ENCODE measurements at regions not wholly inside any gene's neighbourhood (a gene's known extent, or its start where the extent isn't known, plus 50 kb on each side); places are given as distances from the start of the nearest gene placed in this dataset.

DNA sequence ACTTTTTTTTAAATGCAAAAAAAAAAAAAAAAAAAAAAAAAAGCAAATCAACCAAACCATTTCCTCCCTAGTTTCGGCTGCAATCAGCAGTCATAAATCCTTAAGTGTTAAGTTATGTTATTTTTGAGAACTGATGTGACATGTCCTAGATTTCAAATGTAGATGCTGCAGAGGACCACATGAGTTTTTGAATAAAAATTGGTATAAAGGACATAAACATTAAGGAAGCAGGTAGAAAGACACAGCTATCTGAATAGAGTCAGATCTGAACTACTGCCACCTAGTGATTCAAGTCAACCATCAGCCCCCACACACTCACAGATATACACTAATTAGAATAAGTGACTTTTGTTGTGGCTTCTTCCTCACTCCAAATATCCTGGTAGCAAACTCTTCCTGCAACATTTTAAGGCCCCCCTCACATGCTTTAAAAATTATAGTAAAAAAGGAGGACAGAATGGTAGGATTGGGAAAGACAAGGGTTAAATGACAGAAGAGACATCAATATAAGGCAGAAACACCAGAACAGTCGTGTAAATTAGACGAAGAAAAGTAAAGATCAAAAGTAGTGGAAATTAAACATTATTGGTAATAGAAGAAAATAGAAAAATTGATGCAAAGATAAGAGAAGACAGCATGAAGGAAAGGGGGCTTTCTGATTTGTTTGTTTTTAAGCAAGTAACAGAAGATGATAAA is 394.5 kb upstream of the ATP2B1 start:
- DNase-seq (ENCODE audit: extremely low read depth, low read depth, low spot score), result no peak

DNA sequence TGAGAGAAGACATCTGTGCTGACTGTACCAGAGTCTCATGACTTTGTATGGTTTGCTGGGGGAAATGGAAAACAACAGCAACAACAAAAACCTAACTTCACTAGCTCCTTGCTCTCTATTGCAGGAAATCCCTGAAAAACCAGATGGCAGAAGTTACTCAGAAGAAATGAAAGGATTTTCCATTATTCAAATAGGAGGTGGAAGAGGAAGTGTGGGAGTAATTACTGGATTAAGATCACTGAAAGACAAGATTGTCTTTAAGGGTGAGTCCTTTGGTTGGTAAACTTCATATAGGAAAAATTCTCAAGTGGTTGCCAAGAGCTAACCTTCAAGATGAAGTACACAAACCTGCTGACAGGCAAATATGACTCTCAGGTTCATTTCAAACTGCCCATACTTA is 391.9 kb upstream of the ATP2B1 start:
- DNase-seq (ENCODE audit: extremely low read depth, low read depth, low spot score), result no peak

DNA sequence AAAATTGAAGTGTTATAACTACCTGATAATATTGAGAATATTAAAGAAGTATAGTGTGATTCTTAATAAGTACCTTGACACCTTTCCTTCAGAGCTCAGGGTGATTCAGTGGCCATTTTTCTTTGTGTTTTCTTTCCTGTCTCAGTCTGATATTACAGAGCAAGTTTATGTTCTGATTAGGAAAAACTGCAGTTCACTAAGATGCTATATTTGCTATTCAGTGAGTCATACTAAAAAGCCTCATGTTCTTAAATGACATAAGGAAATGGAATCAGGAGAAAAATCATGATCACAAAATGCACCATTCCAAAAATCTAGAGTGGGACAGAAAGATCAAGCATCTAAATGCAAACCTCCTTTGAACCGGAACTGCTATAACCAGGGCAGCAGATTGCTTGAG is 390.6 kb upstream of the ATP2B1 start:
- no peak for DNase-seq (ENCODE audit: extremely low read depth, low read depth, low spot score)

DNA sequence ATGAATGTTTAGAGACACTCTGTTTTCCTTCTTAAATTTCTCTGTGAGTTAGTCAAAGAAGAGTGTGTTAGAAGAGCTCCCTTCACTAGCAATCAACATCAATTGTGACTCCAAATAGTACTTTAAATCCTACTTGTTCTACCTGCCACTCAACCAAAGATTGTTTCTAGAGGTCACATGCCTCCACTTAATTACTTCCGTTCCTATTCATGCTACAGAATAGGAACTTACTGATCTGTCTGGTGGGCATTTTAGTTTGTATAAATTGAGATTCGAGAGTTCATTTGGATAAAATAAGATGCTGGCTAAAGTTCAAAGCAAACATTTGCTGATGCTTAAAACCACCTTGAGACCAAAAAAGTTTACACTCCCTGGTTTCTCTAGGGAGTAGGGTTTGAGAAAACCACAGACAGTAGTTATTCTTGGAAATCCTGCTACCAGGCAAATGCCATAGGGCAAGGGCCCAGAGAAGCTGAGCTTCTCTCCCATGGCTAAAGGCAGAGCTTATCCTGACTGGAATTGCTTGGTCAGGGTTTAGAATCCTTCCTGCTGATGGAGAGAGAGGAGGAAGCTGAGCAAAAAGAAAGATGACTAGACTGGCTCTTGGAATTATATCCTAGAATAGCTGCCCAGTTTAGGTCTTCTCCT is 389.6 kb upstream of the ATP2B1 start:
- no peak for DNase-seq (ENCODE audit: extremely low read depth, low read depth, low spot score)

DNA sequence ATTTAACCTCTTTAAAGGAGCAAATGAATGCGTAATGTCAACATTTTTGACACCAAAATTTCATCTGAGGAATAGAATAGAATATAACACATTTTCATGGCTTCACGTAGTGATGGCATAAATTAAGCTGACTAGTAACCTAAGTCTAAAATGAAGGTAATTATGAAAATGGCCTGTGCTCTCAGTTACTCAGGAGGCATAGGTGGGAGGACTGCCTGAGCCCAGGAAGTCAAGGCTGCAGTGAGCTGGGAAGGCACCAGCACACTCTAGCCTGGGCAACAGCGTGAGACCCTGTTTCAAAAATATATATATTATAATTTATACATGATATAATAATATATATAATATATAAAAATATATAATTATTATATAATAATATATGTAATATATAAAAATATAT is 383.2 kb upstream of the ATP2B1 start:
- DNase-seq (ENCODE audit: extremely low read depth, low read depth, low spot score), result no peak

DNA sequence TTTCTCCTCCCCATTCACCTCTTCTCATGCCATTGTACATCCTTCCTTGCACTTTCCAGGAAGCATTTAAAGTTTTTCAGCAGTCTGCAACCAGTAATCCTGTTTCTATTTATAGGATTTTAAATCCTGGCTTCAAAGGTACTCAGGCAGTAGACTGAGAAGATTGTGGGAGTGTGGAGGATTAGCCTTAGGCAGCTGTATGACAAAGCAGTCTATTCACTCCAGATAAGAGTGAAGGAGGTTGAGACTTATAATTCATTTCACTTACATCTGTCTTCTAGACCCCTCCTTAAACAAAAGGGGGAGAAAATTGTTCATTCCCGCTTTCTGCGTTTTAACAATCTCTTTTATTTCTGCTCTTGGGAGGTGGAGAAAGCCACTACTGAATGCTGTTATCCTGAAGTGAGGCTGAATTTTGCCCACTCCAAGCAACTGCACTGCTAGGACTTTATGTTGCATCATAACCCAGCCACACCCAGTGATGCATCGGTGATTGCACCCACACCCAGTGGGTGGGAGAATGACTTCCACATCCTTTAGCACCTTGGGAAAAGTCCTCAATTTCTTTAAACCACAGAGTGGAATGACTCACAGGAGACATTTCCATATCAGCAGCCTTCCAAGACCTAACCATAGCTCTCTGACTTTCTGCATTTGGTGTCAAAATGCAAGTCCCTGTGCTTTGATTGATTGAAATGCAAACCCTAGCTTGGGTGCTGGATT is 382.5 kb upstream of the ATP2B1 start:
- no peak for DNase-seq (ENCODE audit: extremely low read depth, low read depth, low spot score)

DNA sequence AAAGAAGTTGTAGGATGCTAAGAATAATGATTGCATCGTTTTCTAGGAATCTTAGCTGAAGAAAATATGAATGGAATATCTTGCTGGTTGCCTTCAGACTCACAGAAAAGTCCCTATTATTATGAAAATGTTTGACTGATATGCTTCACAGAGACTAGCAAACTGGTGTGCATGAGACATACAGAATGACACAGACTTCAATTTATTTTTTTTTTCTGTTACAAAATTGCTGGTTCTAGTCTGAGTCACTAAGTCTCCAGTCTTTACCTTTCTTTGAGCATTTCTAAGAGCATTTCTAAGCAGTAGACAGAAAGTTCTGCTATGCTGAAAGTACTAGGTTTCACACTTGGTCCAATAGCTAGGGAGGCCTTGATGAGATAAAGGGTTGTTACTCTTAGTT is 377.6 kb upstream of the ATP2B1 start:
- DNase-seq (ENCODE audit: extremely low read depth, low read depth, low spot score), result no peak

DNA sequence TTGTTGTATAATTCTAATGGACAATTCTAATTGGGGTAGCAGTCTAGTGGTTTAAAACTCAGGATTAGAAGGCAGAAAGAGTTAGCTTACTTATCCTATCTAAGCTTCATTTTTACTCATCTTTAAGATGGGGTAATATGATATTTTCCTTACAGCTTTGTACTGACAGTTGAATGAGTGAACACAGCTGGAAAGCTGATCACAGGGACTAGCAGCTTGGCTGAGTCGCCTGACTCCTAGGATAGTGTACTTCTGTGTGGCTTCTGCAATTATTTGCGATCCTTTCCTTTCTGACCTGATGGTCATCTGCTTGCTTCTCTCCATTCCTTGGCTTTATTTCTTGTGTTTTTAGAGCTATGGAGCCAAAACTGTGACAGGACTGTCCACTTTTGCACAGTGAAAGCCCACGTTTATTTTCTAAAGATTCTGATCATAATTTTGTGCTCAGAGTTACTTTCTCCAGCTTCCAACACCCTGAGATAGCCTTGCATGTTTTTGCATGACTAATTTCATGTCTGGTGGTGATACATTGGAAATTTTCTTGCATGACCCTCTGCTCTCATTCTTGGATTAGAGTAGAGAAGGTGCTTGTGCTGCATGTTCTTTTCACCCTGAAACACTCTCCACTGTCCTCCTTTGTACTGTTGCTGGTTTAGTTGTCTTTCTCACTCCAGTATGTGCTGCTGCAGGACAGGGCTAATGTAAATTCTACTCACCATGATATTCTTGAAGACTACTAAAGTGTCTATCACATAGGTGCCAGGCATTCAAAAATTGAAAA is 377.0 kb upstream of the ATP2B1 start:
- DNase-seq (ENCODE audit: extremely low read depth, low read depth, low spot score), result no peak

DNA sequence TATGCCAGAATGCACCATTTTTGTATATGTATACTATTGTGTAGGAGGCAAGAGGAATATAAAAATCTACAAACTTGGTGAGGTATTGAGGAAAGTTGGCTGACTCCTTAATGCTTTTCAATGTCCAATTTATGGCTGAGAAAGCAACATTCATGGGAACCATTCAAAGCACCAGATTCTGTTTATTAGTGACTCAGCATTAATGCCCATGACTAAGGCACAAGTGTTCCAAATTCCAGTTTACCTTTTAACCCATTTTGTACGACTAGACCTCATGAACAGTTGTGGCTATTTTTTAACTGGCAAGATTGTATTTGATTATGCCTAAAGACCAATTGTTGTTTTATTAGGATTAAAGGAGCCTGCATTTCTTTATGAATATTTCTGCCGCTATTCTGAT is 375.4 kb upstream of the ATP2B1 start:
- DNase-seq (ENCODE audit: extremely low read depth, low read depth, low spot score), result no peak

DNA sequence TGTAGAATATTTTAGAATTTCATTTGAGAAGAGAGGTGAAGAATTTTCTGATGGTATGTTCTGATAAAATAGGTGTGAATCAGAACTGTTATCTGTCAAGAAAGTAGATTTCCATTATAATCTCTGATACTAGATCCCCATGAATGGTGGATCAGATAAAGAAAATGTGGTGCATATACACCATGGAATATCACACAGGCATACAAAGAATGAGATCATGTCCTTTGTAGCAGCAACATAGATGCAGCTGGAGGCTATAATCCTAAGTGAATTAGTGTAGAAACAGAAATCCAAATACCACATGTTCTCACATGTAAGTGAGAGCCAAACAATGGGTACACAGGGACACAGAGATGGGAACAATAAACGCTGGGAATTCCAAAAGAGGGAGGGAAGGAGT is 372.0 kb upstream of the ATP2B1 start:
- DNase-seq (ENCODE audit: extremely low read depth, low read depth, low spot score), result no peak

DNA sequence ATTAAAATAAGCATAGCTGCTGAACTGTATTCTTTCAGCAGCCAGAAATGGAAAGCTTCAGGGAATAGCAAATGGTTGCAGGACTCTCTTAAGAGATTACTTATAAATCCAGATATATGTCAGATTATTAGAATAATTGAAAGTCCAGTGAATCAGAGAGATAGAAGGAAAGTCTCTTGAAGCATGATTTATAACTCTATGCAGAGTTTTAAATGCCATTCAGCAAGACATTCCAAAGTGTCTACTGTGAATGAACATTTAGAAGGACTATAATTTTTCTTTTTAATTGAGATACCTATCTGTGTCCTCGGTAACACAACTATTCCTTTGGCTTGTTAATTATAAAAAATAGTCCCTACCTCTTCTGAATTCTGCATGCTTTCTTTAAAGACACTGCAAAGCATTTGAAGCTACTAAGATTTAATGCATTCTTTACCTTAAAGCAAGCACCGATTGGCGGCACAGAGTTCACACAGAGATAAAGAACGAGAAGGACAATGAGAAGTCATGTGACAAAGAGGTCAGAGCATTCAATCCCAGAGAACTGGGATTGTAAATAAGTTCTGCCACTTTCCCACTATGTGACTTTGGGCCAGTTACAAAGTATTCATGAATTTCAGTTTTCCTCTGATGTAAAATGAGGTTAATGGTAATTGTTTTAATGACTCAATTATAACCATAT is 371.0 kb upstream of the ATP2B1 start:
- no peak for DNase-seq (ENCODE audit: extremely low read depth, low read depth, low spot score)

DNA sequence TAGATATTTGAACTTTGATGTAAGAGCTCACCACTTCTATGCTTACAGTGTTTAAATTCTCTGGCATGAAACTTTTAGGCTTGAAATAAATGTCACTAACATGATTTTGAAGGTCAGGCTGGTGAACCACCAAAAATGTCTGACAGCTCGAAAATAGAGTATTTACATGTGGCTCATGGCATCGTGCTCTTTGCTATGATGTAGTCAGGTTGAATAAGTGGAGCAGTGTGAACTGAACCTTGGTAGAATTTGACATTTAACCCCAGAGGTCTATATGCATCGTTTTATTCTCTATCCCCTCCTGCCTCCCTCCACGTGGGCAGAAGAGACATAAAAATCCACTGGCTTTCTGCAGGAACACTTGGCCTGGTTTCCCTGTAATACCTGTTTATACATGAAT is 369.7 kb upstream of the ATP2B1 start:
- DNase-seq (ENCODE audit: extremely low read depth, low read depth, low spot score), result no peak

DNA sequence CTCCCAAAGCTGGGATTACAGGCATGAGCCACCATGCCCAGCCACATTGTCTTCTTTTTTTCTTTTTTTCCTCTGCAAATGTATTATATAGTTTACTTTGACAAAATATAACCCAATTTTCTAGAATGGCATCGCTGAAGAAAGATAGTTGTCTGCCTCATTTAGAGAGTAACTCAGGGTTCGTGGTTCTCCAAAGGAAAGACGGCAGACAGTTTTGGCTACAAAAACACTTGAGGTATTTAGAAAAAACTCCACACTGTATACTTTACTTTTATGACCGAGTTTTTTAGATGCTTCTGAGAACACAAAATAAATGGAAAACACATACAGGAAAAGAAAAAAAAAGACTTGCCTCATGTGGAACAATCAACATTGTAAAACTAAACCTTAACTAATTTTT is 369.1 kb upstream of the ATP2B1 start:
- DNase-seq (ENCODE audit: extremely low read depth, low read depth, low spot score), result no peak

DNA sequence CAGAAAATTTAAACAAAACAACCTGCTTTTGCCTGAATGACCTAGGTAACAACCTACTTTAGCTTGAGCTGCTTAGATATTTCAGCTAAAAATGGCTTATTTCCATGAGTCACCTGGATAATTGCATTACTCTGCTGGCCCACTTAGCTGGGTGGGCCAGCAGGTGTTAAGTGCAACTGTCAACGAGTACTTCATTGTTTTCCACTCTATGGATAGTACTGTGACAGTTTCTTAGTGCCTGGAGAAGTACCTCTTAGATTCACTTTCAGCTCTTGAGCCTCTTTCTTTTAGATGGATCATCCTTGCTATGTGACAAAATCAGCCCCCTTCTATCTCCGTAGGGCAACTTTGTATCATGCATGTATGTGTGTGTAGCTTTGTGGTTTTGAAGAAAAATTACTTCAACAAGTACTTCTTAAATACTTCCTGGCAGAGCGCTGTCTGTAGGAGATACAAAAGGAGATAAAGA is 368.2 kb upstream of the ATP2B1 start:
- DNase-seq (ENCODE audit: extremely low read depth, low read depth, low spot score), result no peak

DNA sequence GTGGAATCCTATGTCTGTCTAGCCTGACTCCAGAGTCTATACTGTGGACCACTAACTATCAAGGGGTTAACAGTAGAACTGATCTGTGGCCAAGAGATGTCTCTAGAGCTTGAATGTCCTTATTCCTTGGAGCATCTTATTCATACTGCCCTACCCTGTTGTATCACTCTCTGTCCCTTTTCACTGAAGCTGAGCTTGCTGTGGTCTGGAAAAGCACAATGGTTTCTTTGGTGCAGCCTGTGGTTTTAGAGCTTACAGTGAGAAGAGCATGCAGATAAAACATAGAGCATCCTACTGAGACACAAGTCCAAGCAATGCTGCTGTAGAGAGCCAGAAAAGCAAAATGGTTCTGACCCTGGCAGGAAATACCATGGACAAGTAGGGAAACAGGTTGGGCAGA is 367.0 kb upstream of the ATP2B1 start:
- DNase-seq (ENCODE audit: extremely low read depth, low read depth, low spot score), result no peak

DNA sequence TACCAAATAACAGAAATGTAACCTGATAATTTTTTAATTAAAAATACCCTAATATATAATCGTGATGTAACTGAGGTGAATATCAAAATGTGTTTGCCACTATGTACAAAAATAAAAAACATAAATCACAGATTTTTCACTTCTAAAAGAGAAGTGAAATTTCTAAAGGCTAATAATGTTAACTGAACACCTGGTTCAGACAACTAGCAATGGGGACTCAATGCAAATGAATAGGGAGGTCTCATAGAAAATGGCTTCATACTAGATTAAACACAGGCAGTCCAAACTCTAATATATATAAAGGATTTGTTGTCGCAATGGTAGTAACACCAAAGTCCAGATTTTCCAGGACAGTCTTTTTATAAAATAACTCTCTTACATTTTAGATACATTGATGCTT is 365.4 kb upstream of the ATP2B1 start:
- DNase-seq (ENCODE audit: extremely low read depth, low read depth, low spot score), result no peak

DNA sequence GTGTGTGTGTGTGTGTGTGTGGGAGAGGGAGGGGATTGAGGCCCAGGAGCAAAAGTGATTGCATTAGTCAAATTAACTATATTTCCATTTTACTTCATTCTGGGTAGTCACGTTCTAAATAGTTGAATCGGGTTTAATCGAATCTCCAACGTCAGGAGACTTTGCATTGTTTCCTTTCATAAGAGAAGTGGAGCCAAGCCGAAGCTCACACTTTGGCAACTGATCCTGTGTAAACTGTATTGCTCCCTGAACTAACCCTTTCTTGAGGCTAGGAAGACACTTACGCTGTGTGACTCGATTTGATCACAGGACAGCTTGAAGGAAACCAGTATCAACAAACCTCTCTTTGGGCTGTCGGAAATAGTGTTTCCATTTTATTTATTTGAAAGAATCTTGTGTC is 363.4 kb upstream of the ATP2B1 start:
- DNase-seq (ENCODE audit: extremely low read depth, low read depth, low spot score), result no peak

DNA sequence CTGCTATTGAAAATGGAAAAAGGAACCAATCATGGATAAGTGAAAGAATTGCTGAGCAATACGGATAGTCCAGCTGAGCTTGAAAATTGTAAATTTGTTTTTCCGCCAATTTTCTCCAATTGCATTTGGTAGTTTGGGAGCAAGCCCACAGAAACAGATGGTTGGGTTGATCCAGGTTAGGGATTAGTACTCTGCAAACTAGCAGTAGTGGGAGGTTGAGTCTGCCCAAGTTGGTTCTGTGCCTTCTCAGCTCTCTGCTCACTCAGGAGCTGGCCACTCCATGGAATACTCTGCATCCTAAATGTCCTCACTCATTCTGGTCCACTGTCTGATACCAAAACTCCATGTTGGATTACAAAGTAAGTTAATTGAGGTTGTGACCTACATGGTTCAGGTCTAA is 361.1 kb upstream of the ATP2B1 start:
- DNase-seq (ENCODE audit: extremely low read depth, low read depth, low spot score), result no peak

DNA sequence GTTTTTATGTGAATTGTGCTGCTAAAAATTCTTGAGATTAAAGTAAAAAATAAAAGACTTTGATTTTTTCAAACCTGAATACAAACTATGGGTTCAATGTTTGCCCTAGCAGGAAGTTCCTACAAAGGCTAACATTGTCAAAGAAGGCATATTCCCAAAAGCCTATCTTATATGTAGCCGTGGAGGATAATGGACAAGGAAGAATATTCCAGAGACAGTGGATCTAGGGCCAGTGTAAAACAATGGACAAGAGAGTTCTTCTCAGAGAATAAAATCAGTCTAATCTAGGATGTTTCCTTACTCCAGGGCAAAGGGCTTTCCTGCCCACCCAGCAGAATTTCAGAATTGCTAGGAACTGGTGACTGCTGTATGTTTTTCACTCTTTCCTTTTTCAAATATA is 359.2 kb upstream of the ATP2B1 start:
- no peak for DNase-seq (ENCODE audit: extremely low read depth, low read depth, low spot score)

DNA sequence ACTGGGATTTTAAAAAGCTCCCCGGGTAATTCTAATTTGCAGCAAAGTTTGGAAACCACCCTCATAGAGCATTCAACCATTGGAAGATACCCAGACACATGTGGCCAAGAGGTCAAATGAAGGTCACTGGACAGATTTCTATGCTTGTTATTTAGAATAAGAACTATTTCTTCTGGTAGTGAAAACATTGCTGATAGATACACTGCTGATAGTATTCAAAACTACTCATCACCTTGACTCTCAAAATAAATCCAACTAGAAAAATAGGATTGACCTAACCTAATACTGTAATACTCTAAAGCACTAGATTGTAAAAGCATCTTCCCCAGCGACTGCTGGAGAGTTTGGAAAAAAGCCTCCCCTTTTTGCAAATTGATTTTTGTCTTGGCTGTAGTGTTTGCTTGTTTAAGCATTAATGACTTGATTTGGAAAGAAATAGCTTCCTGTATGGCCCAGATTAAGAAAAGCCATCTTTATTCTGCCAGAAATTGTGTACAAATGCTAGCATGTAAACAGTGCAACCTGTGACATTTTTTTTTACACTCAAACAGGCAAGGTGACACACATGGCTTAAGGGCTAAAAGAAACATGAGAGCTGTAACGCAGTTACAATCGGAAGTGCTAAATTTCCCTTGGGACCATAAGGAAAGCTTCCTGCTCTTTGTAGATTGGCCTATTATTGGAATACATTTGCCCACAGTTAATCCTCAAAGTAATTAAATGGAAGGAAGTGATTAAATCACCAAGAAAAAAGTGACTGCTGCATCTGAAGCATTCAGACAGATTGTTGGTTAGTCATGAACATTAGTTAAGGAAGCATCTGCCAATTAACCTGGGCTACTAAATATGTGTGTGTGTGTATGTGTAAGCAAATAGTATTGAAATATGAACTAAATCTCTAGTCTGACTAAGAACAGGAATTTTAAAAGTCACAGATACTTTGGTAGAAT is 356.5 kb upstream of the ATP2B1 start:
- DNase-seq (ENCODE audit: extremely low read depth, low read depth, low spot score), result peak; percentile 18

Data from glomerular endothelial cell (primary cell).